Stimulated activated CD4-positive, alpha-beta T cell treated with anti-CD3 and anti-CD28 coated beads, Interleukin-4, amount 100 ng/mL, for 4 hours (primary cell): ENCODE measurements at regions not wholly inside any gene's neighbourhood (a gene's known extent, or its start where the extent isn't known, plus 50 kb on each side); places are given as distances from the start of the nearest gene placed in this dataset.

Experiments
- DNase-seq, 2 experiments: peaks; one replicate each; pipeline ENCODE4 v3.0.0-alpha.2; 2020

DNA sequence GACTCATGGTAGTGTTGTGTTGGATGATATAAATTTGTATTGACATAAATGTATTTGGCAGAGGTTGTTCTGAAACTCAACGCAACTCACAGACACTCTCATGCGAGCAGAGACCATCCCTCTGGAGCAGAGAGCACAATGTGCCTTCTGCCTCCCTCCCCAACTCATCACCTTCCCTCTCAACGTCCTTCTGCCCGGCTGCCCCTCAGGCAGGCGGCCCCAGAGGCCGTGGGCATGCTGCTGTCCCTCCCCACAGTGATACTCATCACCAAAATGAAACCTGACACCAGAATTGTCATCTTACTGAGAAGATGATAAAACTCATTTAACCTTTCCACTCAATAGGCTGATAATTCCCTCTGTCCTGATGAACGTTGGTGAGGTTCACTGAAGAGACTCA, 260.6 kb downstream of the ETS1 start:
- DNase-seq: no peak

DNA sequence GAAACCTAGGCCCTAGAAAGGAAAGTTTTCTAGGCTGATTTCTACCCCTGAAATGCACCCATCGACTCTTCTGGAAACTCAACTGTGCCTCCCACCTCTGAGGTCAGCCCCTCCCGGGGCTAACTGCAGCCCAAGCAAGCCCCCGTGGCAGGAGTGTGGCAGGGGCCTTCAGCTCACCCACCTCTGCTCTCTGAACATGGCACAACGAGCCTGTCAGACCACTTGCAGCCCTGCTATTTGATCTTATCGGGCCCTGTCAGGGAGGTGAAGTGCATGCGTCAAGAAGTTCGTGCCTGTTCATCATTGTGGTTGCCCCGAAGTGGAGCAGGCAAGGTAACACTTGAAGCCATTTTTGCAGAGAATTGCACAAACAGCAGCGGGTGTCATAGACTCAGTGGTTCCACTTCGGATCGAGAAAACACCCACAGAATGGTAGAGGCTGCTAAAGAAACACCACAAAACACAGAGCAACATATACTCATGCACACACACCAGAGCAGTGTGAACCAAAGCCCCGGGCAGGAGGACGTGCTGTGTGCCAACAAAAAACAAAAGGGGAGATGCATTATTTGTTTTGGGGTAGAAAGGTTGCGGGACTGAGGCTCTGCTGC, 262.7 kb downstream of the ETS1 start:
- DNase-seq: peak; percentile 53 to 80

GRCh38 chr11:128324051-128324481, 263.3 kb downstream of the ETS1 start:
- DNase-seq: no peak

- no peak for DNase-seq
These were observed 264.0 kb downstream of the ETS1 start for GRCh38 chr11:128323381-128323780.

DNA sequence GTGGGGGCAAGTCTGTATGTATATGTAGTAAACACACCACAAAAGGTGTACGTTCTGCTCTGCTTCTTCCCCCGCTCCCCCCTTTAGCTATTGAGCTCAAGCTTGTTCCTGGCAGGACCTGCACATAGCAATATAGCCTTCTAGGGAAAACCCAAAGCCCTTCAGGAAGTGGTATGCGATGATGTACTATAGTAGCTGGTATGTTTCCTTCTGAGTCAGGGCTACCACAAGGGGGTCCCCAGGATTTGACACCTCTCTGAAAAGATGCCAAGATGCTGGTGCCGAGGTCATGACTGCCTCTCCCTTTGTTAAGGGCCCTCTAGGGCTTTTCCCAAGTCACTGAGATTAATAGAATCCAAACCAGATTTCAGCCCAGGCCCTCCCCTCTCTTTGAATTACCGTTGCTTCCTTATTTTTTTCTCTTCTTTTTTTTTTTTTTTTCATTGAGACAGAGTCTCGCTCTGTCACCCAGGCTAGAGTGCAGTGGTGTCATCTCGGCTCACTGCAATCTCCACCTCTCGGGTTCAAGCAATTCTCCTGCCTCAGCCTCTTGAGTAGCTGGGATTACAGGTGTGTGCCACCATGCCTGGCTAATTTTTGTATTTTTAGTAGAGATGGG, 268.4 kb downstream of the ETS1 start:
- DNase-seq: peak; percentile 46 to 68

GRCh38 chr11:128316541-128317227, 270.7 kb downstream of the ETS1 start:
- DNase-seq: no peak

GRCh38 chr11:128315933-128316332, 271.4 kb downstream of the ETS1 start:
- DNase-seq: no peak

GRCh38 chr11:128313931-128314330, 273.4 kb downstream of the ETS1 start:
- DNase-seq: no peak

GRCh38 chr11:128311742-128312719, 275.3 kb downstream of the ETS1 start:
- DNase-seq: no peak

GRCh38 chr11:128310676-128311445, 276.5 kb downstream of the ETS1 start:
- DNase-seq: no peak

GRCh38 chr11:128310005-128310404, 277.4 kb downstream of the ETS1 start:
- DNase-seq: no peak

DNA sequence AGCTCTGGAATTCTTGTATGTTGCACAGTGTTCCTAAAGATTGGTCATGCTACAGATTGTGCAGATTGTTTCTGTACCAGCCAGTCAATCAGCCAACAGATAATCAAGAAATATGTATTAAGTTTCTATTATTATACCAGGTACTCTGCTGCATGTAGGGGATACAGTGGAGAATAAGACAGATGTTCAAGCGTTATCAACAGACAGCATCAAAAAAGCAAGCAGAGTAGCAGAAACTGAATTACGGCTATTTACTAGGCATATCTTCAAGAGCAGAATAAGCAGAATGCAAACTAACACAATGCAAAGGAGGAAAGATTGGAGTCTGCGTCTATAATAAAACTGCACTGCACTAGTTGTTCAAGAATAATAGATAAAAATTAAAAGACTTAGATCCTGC, 278.6 kb downstream of the ETS1 start:
- no peak for DNase-seq

GRCh38 chr11:128305588-128305987, 281.8 kb downstream of the ETS1 start:
- no peak for DNase-seq

DNA sequence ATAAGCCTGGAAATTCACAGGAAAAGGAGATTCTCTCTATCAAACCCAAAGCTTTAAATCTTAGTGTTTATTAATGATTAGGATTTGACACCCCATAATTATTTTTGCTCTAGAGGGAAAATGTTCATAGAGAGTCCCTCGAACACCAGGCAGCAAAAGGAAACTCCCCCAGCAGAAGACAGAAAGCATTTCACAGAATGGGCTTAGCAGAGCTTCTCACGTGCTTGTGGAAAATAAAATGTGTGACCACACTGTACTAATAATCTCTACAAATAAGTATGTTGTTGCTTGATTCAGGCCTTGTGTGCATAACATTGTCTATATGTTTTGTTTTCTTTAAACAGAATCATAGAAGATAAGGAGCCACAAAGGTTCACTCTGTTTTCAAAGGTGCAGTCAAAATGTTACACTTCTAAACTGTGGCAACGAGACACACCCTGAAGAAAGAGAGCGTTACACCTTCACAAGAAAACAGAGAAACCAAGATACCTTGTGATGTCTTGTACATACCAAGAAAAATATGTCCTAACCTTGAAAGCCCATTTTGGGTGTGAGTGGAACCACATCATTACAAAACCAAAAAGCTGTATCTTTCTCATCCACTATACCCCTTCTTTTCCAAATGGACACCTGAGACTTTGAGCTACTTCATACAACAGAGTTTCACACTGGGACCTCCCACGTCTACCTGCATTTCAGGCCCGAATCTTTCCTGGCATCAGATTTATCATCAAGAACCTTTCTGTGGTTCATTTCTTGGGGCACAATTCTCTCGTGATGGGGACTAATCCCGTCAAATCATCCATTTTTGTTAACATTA, 282.5 kb downstream of the ETS1 start:
- DNase-seq: no peak

- no peak for DNase-seq
These were observed 283.2 kb downstream of the ETS1 start for GRCh38 chr11:128304116-128304515.

DNA sequence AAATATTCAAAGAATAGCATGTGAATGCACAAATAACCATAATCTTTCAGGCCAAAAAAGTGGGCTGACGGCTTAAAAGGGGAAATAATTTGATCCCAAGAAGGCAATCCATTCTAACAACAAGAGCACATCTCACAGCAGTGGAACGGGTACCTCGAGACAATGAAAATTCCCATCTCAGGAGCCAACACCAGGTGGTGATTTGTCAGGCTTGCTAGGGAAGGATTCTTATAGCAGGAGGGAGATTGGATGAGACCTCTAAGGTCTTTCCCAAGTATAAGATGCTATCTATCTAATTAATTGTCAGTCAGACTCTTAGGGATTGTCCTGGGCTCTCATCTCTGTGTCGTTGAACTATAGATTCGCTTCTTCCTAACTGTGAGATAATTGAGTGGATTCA, 284.0 kb downstream of the ETS1 start:
- DNase-seq: no peak

- DNase-seq: peak in 1 of 2 experiments; percentile 72
These were observed 284.8 kb downstream of the ETS1 start for GRCh38 chr11:128302425-128303186.

DNA sequence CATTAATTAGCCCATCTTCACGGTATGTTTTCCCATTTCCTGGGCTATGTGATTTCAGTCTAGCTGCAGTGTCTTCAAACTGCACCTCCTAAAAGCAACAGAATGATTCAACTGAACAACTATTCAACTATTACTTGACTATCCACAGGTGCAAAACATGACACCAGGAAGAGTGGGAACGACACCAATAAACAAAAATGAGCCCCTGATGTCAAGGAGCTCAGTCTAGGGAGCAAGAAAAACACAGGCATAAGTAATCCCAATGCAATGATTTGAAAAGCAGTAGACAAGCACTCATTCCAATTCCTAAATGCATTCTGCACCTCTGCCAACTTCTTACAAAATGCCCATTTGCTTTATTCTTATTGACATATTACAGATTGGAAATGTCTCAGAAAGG, 285.6 kb downstream of the ETS1 start:
- DNase-seq: no peak

GRCh38 chr11:128300785-128301184, 286.6 kb downstream of the ETS1 start:
- no peak for DNase-seq

DNA sequence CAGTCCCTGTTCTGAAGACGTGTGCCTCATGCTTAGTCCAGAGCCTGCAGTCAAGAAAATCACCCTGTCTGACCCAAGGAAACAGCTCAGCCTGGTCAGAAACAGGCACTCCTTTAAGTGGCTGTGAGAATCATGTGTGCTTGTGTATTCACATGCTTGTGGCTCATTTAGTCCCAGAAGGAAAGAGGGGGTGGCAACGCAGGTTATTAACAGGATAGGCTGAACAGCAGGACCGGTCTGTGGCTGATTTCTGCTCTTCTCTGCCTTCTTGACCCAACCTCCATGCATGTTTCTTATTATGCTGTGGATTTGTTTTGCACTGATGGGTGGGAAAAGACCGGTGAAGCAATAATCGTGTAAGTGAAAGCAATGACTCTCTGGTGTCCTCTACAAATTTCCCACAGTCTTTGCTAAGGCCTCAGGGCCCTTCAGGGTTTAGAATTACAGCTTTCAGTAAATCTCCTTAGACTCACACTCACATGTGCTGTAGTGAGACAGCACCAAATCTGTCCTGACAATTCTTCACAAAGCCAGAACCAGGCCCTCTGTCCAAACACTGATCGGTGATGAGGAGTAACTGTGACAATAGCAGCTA, 288.1 kb downstream of the ETS1 start:
- DNase-seq: no peak
